GDM1 (cell line): ENCODE measurements at regions not wholly inside any gene's neighbourhood (a gene's known extent, or its start where the extent isn't known, plus 50 kb on each side); places are given as distances from the start of the nearest gene placed in this dataset.
"Not testable (repeated sequence)": the region's sequence is repeated elsewhere in the genome, so short reads cannot be mapped to it uniquely, and the experiment has no call there.

Experiments
- DNase-seq: peaks from one replicate; lab custom pipeline; 2025; lab: John Stamatoyannopoulos, UW

DNA sequence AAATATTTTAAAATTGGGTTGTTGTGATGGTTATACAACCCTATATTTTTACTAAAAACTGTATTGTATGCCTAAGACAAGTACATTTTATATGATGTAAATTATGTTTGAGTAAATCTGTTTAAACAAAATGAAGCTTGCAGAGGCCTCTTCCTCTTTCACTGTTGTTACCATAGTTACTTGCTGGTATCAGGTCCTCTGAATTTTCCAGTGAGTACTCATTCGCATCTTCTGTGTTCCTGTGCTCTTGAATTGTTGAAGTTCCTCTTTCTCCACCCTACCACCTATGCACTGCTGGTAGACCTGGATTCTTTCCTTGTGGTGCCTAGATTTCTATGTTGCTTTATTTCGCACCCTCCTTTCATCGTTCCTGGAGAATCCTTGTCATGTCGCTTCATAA, 938.5 kb upstream of the ACO1 start:
- no peak for DNase-seq

DNA sequence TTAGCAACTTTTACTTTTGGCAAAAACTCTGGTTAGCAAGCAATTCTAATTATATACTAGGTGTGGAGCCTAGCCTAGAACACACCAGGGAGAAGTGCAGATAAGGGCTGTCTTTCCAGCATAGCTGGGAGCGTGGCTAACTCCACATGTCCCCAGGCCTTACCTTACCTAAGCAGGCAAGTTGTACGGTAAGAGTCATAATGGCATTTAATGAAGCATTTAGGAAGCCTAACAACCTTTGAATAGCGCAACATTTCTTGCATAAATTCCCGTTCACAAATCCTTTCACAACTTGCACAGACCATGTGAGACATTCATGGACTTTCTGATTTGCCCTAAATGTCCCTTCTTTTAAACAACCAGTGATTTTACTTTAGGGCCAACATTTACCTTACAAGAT, 917.4 kb upstream of the ACO1 start:
- DNase-seq, result no peak

DNA sequence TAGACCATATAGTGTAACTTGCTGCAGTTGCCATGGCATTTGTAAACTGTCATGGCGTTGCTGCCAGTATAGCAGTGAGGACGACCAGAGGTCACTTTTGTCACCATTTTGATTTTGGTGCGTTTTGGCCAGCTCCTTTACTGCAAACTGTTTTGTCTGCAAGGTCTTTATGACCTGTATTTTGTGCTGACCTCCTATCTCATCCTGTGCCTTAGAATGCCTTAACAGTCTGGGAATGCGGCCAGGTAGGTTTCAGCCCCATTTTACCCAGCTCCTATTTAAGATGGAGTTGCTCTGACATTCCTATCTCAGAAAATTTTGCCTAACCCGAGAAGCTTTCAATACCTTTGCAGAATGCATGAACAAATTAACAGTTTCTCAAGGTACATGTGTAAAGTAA, 914.4 kb upstream of the ACO1 start:
- no peak for DNase-seq

DNA sequence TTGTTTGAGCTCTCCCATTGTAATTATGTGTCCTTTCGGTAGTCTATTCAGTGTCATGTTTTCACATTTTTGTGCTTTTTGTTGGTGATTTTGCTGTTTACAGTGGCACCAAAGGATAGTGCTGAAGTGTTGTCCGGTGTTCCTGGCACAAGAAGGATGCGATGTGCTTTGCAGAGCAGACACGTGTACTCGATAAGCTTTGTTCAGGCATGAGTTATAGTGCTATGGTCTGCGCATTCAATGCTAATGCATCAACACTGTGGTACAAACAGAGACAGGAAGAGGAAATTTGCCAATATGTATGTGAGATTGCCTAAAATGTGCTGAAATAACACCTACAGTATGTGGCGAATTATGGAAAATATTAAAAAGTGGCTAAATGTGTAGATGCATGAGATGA, 913.4 kb upstream of the ACO1 start:
- no peak for DNase-seq

DNA sequence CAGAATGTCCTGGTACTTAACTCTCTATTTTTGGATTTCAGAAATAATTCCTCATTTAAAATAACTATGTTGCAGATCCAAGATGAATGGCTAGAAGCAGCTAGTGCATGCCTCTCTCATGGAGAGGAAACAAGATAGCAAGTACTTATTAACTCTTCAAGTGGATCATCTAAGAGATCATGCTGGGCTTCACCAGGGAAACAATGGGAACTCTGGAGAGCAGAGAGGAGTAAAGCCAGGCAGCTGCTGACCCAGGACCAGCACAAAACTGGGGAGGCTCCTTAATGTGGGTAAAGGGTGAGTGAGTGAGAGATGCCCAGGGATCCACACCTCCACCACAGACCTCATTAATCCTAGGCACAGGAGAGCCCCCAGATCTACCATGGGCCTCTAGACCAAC, 897.8 kb upstream of the ACO1 start:
- DNase-seq, result no peak

- no peak for DNase-seq
Observed at GRCh38 chr9:31490551-31491106, 893.8 kb upstream of the ACO1 start.

DNA sequence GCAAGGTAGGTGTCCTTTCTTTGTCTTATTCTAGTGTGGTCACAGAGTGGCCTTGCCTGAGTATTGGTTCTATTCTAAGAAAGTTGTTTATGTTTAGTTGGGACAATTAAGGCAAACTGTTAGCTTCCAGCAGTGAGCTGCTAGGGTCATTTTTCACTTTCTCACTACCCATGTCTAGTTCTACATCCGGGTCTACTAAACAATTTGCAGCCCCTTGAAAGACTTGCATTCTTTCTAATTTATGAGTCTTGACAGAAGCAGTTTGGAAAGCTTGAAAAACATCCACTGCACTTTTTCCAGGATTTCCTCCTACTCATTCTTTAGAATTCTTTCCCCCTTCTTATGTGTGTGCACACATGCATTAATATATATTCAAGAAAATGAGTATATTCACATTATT, 892.2 kb upstream of the ACO1 start:
- DNase-seq, result no peak

- DNase-seq, result no peak
Observed at GRCh38 chr9:31500422-31500821, 884.0 kb upstream of the ACO1 start.

- no peak for DNase-seq
Observed at GRCh38 chr9:31519011-31519410, 865.4 kb upstream of the ACO1 start.

DNA sequence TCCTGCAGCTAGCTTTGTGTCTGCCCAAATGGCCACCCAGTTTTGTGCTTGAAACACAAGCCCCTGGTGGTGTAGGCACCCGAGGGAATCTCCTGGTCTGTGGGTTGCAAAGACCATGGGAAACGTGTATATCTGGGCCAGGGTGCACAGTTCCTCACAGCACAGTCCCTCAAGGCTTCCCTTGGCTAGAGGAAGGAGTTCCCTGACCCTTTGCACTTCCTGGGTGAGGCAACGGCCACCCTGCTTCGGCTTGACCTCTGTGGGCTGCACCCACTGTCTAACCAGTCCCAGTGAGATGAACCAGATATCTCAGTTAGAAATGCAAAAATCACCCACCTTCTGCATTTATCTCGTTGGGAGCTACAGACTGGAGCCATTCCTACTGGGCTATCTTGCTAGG, 865.0 kb upstream of the ACO1 start:
- no peak for DNase-seq

GRCh38 chr9:31519826-31520225, 864.6 kb upstream of the ACO1 start:
- DNase-seq, result no peak

- DNase-seq, result no peak
Observed at GRCh38 chr9:31520301-31521085, 864.0 kb upstream of the ACO1 start.

DNA sequence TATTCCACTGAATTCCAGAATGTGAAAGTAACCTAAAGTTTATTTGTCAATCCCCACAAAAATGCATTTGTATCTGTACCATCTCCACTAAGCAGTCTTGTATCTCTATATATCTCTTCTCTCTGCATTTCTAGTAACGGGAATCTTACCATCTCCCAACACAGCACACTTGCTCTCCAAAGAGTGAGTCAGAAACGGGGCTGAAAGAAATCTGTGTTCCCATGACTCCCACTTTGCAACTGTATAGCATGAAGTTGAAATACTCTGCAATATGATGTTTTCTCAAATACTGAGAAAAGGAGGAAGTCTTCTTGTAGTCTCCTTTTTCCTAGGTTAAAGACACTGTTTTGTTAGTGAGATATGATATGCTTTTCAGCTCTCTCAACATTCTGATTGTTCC, 848.8 kb upstream of the ACO1 start:
- DNase-seq, result no peak

GRCh38 chr9:31536471-31536870, 848.0 kb upstream of the ACO1 start:
- no peak for DNase-seq

DNA sequence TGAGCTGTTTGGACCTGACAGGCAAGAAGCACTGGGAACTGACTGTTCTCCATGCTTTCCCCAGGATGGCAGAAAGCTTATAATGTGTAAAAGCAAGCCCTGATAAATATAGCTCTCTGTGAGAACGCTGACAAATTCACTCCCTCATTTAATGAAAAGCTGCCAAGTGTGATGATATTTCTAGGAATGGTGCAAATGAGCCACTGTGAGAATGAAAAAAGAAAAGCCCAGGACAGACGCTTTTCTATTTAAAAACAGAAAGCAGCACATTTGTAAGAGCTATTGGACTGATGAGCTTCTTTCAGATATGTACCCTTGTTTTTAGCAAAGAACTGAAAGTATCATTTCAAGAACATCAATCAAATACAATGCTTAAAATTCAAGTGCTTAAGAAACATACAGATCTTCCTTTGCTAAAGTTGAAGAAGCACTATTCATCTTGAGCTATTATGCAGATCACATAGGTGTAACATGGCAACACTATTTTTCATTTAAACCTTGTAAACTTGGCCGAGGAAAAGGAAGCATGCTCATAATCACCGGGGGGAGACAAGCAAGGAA, 842.6 kb upstream of the ACO1 start:
- no peak for DNase-seq

GRCh38 chr9:31542384-31543055, 841.9 kb upstream of the ACO1 start:
- DNase-seq, result no peak

- DNase-seq, result no peak
Observed at GRCh38 chr9:31554941-31555340, 829.5 kb upstream of the ACO1 start.

DNA sequence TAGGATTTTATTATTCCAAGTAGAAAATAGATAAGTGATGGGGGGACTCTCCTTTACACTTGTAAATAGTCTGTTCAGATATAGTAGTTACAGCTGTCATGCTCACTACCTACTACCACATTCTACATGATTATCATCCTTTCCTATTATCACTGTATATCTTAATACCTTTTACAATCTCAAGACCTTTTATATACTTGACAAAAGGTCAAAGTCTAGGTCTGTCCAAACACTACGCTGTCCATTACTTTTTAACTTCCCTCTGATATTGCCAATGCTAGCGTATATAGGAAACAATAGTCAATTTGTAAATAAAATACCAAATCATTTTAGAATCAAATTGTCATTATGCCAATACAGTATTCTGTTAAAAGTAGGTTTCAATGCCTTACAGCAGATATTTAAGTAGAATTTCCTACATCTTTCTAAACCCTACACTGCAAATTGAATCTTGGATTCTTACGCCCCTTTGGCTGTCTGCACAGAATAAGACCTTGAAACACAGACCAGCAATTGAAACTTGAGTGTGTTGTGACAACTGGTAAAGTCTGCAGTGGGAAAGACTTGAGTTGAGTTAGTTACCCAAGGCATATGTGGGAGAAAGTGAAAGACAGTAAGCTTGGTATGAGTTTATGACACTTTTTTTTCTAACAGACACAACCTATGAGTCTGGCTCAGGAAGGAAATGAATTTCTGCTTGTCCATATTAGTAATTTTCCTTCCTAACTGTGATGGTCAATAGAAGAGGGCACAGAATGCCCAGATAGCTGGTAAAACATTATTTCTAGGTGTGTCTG, 827.6 kb upstream of the ACO1 start:
- DNase-seq, result no peak

- not testable (repeated sequence) for DNase-seq
Observed at GRCh38 chr9:31572190-31572589, 812.3 kb upstream of the ACO1 start.

DNA sequence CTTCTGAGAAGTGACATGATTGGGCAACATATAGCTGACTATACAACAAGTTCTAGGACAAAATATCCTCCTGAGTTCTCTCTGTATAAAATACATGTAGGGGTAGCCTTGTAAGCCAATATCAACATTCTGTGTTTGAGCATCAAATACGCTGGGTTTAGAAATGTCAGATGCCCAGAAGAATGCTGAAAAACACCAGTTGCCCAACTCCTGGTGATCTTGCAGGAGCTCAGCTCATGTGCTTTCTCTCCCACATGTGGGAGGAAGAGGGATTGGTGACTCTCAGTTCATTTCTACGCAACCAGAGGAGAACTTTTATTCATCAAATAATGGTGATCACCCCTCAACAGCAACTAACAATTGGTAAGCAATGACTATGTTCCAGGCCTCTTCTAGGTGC, 810.9 kb upstream of the ACO1 start:
- no peak for DNase-seq

GRCh38 chr9:31574006-31574765, 810.3 kb upstream of the ACO1 start:
- no peak for DNase-seq

- DNase-seq, result no peak
Observed at GRCh38 chr9:31582071-31582470, 802.4 kb upstream of the ACO1 start.
